ENCODE measurements at regions not wholly inside any gene's neighbourhood (a gene's known extent, or its start where the extent isn't known, plus 50 kb on each side); places are given as distances from the start of the nearest gene placed in this dataset.
"Not testable (repeated sequence)": the region's sequence is repeated elsewhere in the genome, so short reads cannot be mapped to it uniquely, and the experiment has no call there.

DNA sequence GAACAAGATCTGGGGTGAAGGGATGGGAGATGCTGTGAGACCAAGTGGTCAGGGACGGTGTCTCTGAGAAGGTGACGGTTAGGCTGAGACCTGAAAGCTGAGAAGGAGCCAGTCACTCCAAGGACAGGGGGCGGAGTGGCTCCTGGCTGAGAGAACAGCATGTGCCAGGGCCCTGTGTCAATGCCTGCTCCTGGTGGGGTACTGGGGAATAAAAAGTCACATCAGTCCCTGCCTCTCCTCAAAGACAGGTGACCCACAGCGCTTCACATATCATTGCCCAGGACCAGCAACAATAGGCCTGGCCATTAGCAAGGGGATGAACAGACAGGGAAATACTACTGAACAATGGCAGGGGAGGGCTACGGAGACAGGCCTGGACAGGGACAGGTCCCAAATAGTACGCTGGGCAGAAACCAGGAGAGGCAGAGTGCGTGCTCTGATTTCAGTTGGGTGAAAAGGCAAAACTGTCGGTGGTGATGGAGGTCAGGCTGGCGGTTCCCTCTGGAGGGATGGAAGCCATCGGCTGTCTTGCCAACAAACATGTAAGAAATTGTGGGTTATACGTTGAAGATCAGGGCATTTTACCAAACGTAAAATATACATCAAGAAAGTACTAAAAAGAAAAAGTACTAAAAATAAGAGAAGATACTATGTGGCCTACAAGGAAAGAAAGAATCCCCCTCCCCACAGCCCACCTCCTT is 64.3 kb downstream of the C9orf50 start:
- Histone ChIP-seq H3K27ac (ENCODE audit: low read depth, low read length) (no peak overlapping the region), H3K4me3 (ENCODE audit: low read length in 2 of 2) (no peak overlapping the region), H3K27me3 (ENCODE audit: insufficient read depth, low read length) (peaks cover under 1% of the 10 kb centered on the region), H3K4me1 (ENCODE audit: insufficient read depth, low read length) (no peaks in the 10 kb centered on the region), H3K9me3 (ENCODE audit: control insufficient read depth in 1 of 2, low read length in 2 of 2) (no peaks in the 10 kb centered on the region), H3K36me3 (ENCODE audit: insufficient read depth, low read length) (no peaks in the 10 kb centered on the region)
- Mint-ChIP-seq H3K4me3 (no peak overlapping the region), H3K27ac (no peak overlapping the region), H3K36me3 (no peaks in the 10 kb centered on the region), H3K4me1 (peaks cover 0 to 7% (median 0%) of the 10 kb centered on the region in 4 donors), H3K9me3 (no peaks in the 10 kb centered on the region), H3K27me3 (peaks cover 3 to 5% of the 10 kb centered on the region in 2 donors)
- DNase-seq = no peak
- CTCF ChIA-PET (ENCODE audit: partially characterized antibody) = no interaction called here
- POLR2A ChIA-PET (ENCODE audit: partially characterized antibody) = no interaction called here
- intact Hi-C loops (cut with micrococcal nuclease) = no loop called here

DNA sequence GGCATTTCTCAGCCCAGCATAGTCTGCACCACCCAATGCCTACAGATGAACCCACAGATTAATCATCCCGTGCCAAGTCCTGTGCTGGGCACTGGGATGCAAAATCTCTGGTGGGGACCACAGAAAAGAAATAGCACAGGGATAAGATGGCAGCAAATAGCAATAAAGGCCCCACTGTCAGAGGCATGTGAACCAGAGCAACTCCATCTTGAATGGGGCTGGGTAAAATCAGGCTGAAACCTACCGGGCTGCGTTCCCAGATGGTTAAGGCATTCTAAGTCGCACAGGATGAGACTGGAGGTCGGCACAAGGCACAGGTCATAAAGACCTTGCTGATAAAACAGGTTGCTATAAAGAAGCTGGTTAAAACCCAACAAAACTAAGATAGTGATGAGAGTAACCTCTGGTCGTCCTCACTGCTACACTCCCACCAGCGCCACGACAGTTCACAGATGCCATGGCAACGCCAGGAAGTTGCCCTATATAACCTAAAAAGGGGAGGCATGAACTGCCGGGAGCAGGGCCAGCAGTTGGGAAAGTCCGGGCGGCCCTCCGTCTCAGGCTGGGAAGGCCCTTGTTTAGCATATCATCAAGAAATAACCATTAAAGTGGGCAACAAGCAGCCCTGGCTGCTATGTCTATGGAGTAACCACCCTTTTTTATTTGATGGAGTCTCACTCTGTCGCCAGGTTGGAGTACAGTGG is 65.2 kb downstream of the C9orf50 start:
- Mint-ChIP-seq H3K27me3 (peaks cover 6 to 9% of the 10 kb centered on the region in 2 donors), H3K36me3 (no peaks in the 10 kb centered on the region)
- CTCF ChIA-PET (ENCODE audit: partially characterized antibody) = no interaction called here

DNA sequence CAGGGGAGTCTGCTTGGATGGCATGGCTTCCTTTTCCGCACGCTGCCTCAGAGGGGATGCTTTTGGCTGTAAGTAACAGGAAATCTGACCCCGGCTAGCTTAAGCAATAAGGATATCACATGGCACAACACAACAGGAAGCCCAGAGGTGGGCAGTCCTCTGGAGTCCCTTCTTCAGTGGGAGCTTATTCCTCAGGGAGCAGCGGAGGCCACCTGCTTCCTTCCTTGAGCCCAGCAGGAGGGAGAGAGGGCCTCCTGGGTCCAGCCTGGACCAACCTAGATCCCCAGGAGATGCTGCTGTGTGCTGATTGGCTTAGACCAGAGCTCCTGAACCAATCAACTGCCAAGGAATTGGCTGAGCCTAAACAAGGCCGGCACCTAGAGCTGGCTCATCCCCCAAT is 66.3 kb downstream of the C9orf50 start:
- POLR2A ChIA-PET (ENCODE audit: partially characterized antibody) = no interaction called here
- no peaks in the 10 kb centered on the region for H3K36me3 Mint-ChIP-seq
- peaks cover 3% of the 10 kb centered on the region for H3K4me1 ChIP-seq (ENCODE audit: insufficient read depth, low read length)
- no peaks in the 10 kb centered on the region for H3K36me3 ChIP-seq (ENCODE audit: insufficient read depth, low read length)
- no peaks in the 10 kb centered on the region for H3K9me3 Mint-ChIP-seq
- CTCF ChIA-PET (ENCODE audit: partially characterized antibody) = interaction anchor here (0.8 to 1.2 kb wide), 2 partner anchors 14 to 260 kb away, joined by 3 read pairs; no protein-coding TSS in a partner anchor
- peaks cover 9 to 12% of the 10 kb centered on the region in 2 donors for H3K27me3 Mint-ChIP-seq
- H3K4me1 Mint-ChIP-seq = peaks cover 0 to 4% (median 0%) of the 10 kb centered on the region in 4 donors
- no peak overlapping the region for H3K27ac Mint-ChIP-seq
- intact Hi-C loops (cut with micrococcal nuclease) = no loop called here
- H3K4me3 Mint-ChIP-seq = no peak overlapping the region
- H3K27ac ChIP-seq (ENCODE audit: low read depth, low read length) = no peak overlapping the region
- H3K4me3 ChIP-seq (ENCODE audit: low read length in 2 of 2) = no peak overlapping the region
- H3K9me3 ChIP-seq (ENCODE audit: control insufficient read depth in 1 of 2, low read length in 2 of 2) = no peaks in the 10 kb centered on the region
- H3K27me3 ChIP-seq (ENCODE audit: insufficient read depth, low read length) = peaks cover 10% of the 10 kb centered on the region
- no peak for DNase-seq

More for the DNA sequence above, 65.2 kb downstream of the C9orf50 start:
- Histone ChIP-seq H3K27ac (ENCODE audit: low read depth, low read length) (no peak overlapping the region), H3K4me3 (ENCODE audit: low read length in 2 of 2) (no peak overlapping the region), H3K27me3 (ENCODE audit: insufficient read depth, low read length) (peaks cover 6% of the 10 kb centered on the region), H3K9me3 (ENCODE audit: control insufficient read depth in 1 of 2, low read length in 2 of 2) (no peaks in the 10 kb centered on the region), H3K4me1 (ENCODE audit: insufficient read depth, low read length) (no peaks in the 10 kb centered on the region), H3K36me3 (ENCODE audit: insufficient read depth, low read length) (no peaks in the 10 kb centered on the region)
- no peak overlapping the region for H3K27ac Mint-ChIP-seq
- DNase-seq = no peak
- peaks cover 0 to 2% (median under 1%) of the 10 kb centered on the region in 4 donors for H3K4me1 Mint-ChIP-seq
- H3K4me3 Mint-ChIP-seq = no peak overlapping the region
- no peaks in the 10 kb centered on the region for H3K9me3 Mint-ChIP-seq
- POLR2A ChIA-PET (ENCODE audit: partially characterized antibody) = no interaction called here
- intact Hi-C loops (cut with micrococcal nuclease) = no loop called here

DNA sequence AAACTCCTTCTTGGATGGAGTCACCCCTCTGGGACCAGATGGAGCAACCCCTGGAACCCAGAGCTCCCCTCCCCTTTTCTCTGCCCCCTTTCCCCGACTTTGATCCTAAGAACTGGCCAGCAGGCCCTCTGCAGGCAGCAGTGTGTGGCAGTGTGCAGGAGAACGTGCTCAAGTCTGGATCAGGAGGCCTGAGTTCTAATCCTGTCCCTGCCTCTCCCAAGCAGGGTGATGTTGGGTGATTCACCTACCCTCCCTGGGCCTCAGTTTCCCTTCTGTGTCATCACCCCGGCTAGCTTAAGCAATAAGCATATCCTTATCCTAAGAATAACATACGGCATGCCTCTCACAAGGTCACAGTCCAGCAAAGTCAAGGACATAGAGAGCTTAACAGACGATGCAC is 67.6 kb downstream of the C9orf50 start:
- H3K36me3 Mint-ChIP-seq = no peaks in the 10 kb centered on the region
- Histone ChIP-seq H3K4me3 (ENCODE audit: low read length in 2 of 2) (no peak overlapping the region), H3K27me3 (ENCODE audit: insufficient read depth, low read length) (peaks cover 10% of the 10 kb centered on the region), H3K27ac (ENCODE audit: low read depth, low read length) (no peak overlapping the region), H3K36me3 (ENCODE audit: insufficient read depth, low read length) (no peaks in the 10 kb centered on the region), H3K9me3 (ENCODE audit: control insufficient read depth in 1 of 2, low read length in 2 of 2) (no peaks in the 10 kb centered on the region), H3K4me1 (ENCODE audit: insufficient read depth, low read length) (peaks cover 3% of the 10 kb centered on the region)
- peaks cover 0 to 11% (median 2%) of the 10 kb centered on the region in 4 donors for H3K4me1 Mint-ChIP-seq
- POLR2A ChIA-PET (ENCODE audit: partially characterized antibody) = no interaction called here
- peaks cover 16 to 18% of the 10 kb centered on the region in 2 donors for H3K27me3 Mint-ChIP-seq
- no peaks in the 10 kb centered on the region for H3K9me3 Mint-ChIP-seq
- H3K4me3 Mint-ChIP-seq = no peak overlapping the region
- DNase-seq = no peak
- intact Hi-C loops (cut with micrococcal nuclease) = no loop called here
- CTCF ChIA-PET (ENCODE audit: partially characterized antibody) = interaction anchor here (1.0 kb wide), 1 partner anchor 414 kb away, joined by 3 read pairs; no protein-coding TSS in a partner anchor
- H3K27ac Mint-ChIP-seq = no peak overlapping the region

DNA sequence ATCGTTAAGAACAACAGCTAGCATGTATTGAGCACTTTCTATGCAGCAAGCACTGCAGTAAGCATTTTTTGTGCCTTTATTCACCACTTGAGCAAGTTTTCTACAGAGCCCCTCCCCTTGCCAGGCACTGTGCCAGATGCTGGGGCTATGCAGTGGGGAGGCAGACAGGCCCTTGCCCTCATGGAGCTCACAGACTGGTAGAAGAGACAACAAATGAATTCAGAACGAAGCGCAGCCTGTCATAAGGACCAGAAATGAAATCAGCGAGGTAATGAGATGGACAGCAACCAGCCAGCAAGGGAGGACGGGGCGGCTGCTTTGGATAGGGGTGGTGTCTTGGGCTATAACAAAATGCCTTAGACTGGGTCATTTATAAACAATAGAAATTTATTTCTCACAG is 68.8 kb downstream of the C9orf50 start:
- peaks cover 3% of the 10 kb centered on the region for H3K4me1 ChIP-seq (ENCODE audit: insufficient read depth, low read length)
- no peaks in the 10 kb centered on the region for H3K36me3 ChIP-seq (ENCODE audit: insufficient read depth, low read length)
- Mint-ChIP-seq H3K27ac (no peak overlapping the region), H3K4me3 (no peak overlapping the region), H3K36me3 (no peaks in the 10 kb centered on the region), H3K4me1 (peaks cover 0 to 11% (median 2%) of the 10 kb centered on the region in 4 donors), H3K9me3 (no peaks in the 10 kb centered on the region), H3K27me3 (peaks cover 16 to 18% of the 10 kb centered on the region in 2 donors)
- ChIA-PET CTCF (ENCODE audit: partially characterized antibody) (interaction anchor here (1.0 kb wide), 1 partner anchor 413 kb away, joined by 3 read pairs; no protein-coding TSS in a partner anchor), POLR2A (ENCODE audit: partially characterized antibody) (interaction anchor here (0.7 kb wide), 1 partner anchor 92 kb away, joined by 3 read pairs; no protein-coding TSS in a partner anchor)
- no peak for DNase-seq
- H3K27me3 ChIP-seq (ENCODE audit: insufficient read depth, low read length) = peaks cover 10% of the 10 kb centered on the region
- no peak overlapping the region for H3K27ac ChIP-seq (ENCODE audit: low read depth, low read length)
- H3K4me3 ChIP-seq (ENCODE audit: low read length in 2 of 2) = no peak overlapping the region
- intact Hi-C loops (cut with micrococcal nuclease) = no loop called here
- no peaks in the 10 kb centered on the region for H3K9me3 ChIP-seq (ENCODE audit: control insufficient read depth in 1 of 2, low read length in 2 of 2)

DNA sequence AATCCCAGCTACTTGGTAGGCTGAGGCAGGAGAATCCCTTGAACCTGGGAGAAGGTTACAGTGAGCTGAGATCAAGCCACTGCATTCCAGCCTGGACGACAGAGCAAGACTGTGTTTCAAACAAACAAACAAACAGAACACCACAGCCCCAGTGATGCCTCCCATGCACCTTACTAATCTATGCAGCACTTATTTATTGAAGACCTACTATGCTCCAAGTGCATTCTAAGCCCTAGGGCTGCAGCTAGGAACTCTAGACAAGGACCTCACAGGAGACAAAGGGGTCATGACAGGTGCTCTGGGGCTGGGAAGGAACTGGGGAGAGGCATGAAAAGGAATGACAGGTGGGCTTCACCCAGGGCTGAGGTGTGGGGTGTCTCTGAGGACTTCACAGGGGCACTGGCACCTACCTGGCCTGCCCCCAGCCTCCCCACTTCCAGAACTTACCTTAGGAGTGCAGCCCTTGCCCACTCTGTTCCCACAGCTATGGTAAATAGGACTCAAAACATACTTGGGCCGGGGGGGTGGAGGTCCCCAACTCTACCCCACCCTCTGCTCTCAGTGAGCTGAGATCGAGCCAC is 69.4 kb downstream of the C9orf50 start:
- H3K4me1 ChIP-seq (ENCODE audit: insufficient read depth, low read length) = peaks cover 3% of the 10 kb centered on the region
- Mint-ChIP-seq H3K36me3 (no peaks in the 10 kb centered on the region), H3K4me1 (peaks cover 0 to 11% (median 2%) of the 10 kb centered on the region in 4 donors), H3K27me3 (peaks cover 18 to 19% of the 10 kb centered on the region in 2 donors), H3K4me3 (peak overlapping the region in 3 of 8 donors; percentile 13 to 31 (median 23)), H3K27ac (no peak overlapping the region), H3K9me3 (no peaks in the 10 kb centered on the region)
- intact Hi-C loops (cut with micrococcal nuclease) = no loop called here
- H3K4me3 ChIP-seq (ENCODE audit: low read length in 2 of 2) = no peak overlapping the region
- DNase-seq = no peak
- CTCF ChIA-PET (ENCODE audit: partially characterized antibody) = no interaction called here
- POLR2A ChIA-PET (ENCODE audit: partially characterized antibody) = interaction anchor here (0.7 kb wide), 1 partner anchor 91 kb away, joined by 3 read pairs; no protein-coding TSS in a partner anchor
- H3K36me3 ChIP-seq (ENCODE audit: insufficient read depth, low read length) = no peaks in the 10 kb centered on the region
- H3K27ac ChIP-seq (ENCODE audit: low read depth, low read length) = no peak overlapping the region
- peaks cover 10% of the 10 kb centered on the region for H3K27me3 ChIP-seq (ENCODE audit: insufficient read depth, low read length)
- no peaks in the 10 kb centered on the region for H3K9me3 ChIP-seq (ENCODE audit: control insufficient read depth in 1 of 2, low read length in 2 of 2)

DNA sequence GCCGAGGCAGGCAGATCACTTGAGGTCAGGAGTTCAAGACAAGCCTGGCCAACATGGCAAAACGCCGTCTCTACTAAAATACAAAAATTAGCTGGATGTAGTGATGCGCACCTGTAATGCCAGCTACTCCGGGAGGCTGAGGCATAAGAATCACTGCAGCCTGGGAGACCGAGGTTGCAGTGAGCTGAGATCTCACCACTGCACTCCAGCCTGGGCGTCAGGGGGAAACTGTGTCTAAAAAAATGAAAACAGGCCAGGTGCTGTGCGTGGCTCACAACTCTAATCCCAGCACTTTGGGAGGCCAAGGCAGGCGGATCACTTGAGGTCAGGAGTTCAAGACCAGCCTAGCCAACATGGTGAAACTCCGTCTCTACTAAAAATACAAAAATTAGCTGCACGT is 69.9 kb downstream of the C9orf50 start:
- intact Hi-C loops (cut with micrococcal nuclease); H3K27ac Mint-ChIP-seq; POLR2A ChIA-PET (ENCODE audit: partially characterized antibody); H3K4me3 ChIP-seq (ENCODE audit: low read length in 2 of 2); CTCF ChIA-PET (ENCODE audit: partially characterized antibody); H3K27ac ChIP-seq (ENCODE audit: low read depth, low read length); H3K9me3 Mint-ChIP-seq; H3K9me3 ChIP-seq (ENCODE audit: control insufficient read depth in 1 of 2, low read length in 2 of 2); H3K36me3 ChIP-seq (ENCODE audit: insufficient read depth, low read length); DNase-seq; H3K4me1 ChIP-seq (ENCODE audit: insufficient read depth, low read length); H3K36me3 Mint-ChIP-seq; H3K27me3 ChIP-seq (ENCODE audit: insufficient read depth, low read length): not testable (repeated sequence)
- Mint-ChIP-seq H3K4me3 (peak overlapping the region in 4 of 8 donors; percentile 23 to 77 (median 31)), H3K4me1 (peaks cover 0 to 11% (median 2%) of the 10 kb centered on the region in 4 donors), H3K27me3 (peaks cover 18 to 20% of the 10 kb centered on the region in 2 donors)

All from CD4-positive, alpha-beta memory T cell (primary cell).